ES-I3 (cell line): ENCODE measurements at regions not wholly inside any gene's neighbourhood (a gene's known extent, or its start where the extent isn't known, plus 50 kb on each side); places are given as distances from the start of the nearest gene placed in this dataset.
"Not testable (repeated sequence)": the region's sequence is repeated elsewhere in the genome, so short reads cannot be mapped to it uniquely, and the experiment has no call there.

Source experiments
- H3K36me3 ChIP-seq: 2 replicates; pipeline ENCODE4 v1.6.1; 2013; ENCODE audit warnings: mild to moderate bottlenecking, low read length, control low read depth, moderate library complexity; ENCODE audit not compliant: insufficient read depth
- H3K4me1 ChIP-seq: 2 replicates; pipeline ENCODE4 v1.6.1; 2013; ENCODE audit warnings: mild to moderate bottlenecking, control low read depth, low read length; ENCODE audit not compliant: insufficient read depth
- H3K9ac ChIP-seq: 2 replicates; pipeline ENCODE4 v1.6.1; 2013; ENCODE audit warnings: low read depth, mild to moderate bottlenecking, low read length, moderate library complexity
- H3K9me3 ChIP-seq: 2 replicates; pipeline ENCODE4 v1.6.1; 2013; ENCODE audit warnings: mild to moderate bottlenecking, low read length, moderate library complexity; ENCODE audit not compliant: control insufficient read depth, insufficient read depth

DNA sequence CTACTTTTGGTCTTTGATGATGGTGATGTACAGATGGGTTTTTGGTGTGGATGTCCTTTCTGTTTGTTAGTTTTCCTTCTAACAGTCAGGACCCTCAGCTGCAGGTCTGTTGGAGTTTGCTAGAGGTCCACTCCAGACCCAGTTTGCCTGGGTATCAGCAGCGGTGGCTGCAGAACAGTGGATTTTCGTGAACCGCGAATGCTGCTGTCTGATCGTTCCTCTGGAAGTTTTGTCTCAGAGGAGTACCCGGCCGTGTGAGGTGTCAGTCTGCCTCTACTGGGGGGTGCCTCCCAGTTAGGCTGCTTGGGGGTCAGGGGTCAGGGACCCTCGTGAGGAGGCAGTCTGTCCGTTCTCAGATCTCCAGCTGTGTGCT is 56.6 kb upstream of the TNFAIP8 start:
- not testable (repeated sequence) for H3K36me3 ChIP-seq, H3K9ac ChIP-seq, H3K9me3 ChIP-seq
- H3K4me1 ChIP-seq = peaks cover 13% of the 10 kb centered on the region

GRCh38 chr5:119299615-119300310 is 56.1 kb upstream of the TNFAIP8 start:
- Histone ChIP-seq H3K9ac (peak overlapping the region; percentile 33; the same call in 1 of the 2 replicates), H3K4me1 (peaks cover 17% of the 10 kb centered on the region)
- H3K36me3 ChIP-seq, H3K9me3 ChIP-seq: not testable (repeated sequence)

- no peaks in the 10 kb centered on the region for H3K36me3 ChIP-seq
Measured at GRCh38 chr5:119300311-119300670, 55.5 kb upstream of the TNFAIP8 start.

GRCh38 chr5:119301210-119301609 is 54.6 kb upstream of the TNFAIP8 start:
- H3K9me3 ChIP-seq = no peaks in the 10 kb centered on the region; the same call in 1 of the 2 replicates
- no peaks in the 10 kb centered on the region for H3K36me3 ChIP-seq
- H3K4me1 ChIP-seq = peaks cover 17% of the 10 kb centered on the region
- no peak overlapping the region for H3K9ac ChIP-seq

More at GRCh38 chr5:119300311-119300670, 55.5 kb upstream of the TNFAIP8 start:
- peaks cover 17% of the 10 kb centered on the region for H3K4me1 ChIP-seq
- H3K9me3 ChIP-seq = no peaks in the 10 kb centered on the region; the same call in 1 of the 2 replicates
- peak overlapping the region; percentile 33; the same call in 1 of the 2 replicates for H3K9ac ChIP-seq

GRCh38 chr5:119301906-119302305 is 53.9 kb upstream of the TNFAIP8 start:
- Histone ChIP-seq H3K4me1 (peaks cover 17% of the 10 kb centered on the region), H3K9me3 (no peaks in the 10 kb centered on the region; the same call in 1 of the 2 replicates), H3K9ac (no peak overlapping the region), H3K36me3 (no peaks in the 10 kb centered on the region)

DNA sequence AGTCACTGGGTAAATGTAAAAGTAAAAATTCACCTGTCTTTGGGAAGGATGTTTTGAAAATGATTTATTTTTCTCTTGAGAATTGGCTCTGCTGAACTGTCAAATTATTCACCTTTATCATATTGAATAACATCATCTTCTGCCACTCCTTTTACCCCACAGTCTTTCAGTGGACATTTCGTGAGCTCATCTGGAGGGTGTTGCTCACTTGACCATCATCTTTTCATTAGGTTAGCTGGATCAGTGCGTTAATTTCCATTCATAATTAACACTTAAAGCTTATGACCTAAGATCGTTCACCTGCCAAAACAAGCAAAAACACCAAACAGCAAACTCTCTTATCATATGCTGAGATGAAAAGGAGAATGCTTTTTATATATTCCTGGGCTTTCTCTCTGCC is 53.4 kb upstream of the TNFAIP8 start:
- Histone ChIP-seq H3K9me3 (no peaks in the 10 kb centered on the region; the same call in 1 of the 2 replicates), H3K36me3 (no peaks in the 10 kb centered on the region), H3K4me1 (peaks cover 17% of the 10 kb centered on the region), H3K9ac (no peak overlapping the region)

GRCh38 chr5:119302916-119303897 is 52.6 kb upstream of the TNFAIP8 start:
- no peak overlapping the region for H3K9ac ChIP-seq
- no peaks in the 10 kb centered on the region for H3K36me3 ChIP-seq
- H3K4me1 ChIP-seq = peaks cover 17% of the 10 kb centered on the region
- no peaks in the 10 kb centered on the region; the same call in 1 of the 2 replicates for H3K9me3 ChIP-seq

DNA sequence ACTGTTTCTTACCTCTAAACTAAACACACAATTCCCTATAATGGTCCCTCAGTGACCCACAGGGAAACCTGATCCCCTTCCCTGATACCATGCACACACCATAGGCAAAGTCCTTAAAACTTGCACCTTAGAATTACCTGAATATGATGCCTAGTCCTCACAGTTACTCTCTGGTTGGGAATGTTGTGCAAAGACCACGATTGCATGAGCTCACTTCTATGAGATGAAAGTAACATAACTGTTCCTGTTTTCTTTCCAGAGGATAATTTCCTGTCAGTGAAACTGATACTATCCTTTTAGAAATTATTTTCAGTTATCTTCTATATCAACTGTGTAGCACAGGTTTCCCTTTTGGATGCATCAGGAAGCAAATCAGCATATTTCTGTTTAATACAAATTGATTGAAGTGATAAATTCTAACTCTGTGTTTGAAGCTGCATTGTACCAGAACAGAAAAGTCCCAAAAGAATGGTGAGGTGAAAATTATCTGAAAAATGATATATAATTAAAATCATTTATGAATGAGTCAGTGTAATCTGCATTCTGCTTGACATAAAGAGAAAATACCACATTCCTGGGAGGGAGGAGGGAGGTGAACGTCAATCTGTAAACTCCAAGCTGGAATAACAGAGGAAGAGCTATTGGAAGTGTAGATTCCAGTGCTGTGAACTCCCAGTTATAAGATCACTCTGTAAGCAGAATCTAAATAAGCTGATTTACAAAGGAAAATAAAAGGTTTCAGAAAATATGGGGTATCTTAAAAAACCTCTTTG is 51.2 kb upstream of the TNFAIP8 start:
- peaks cover 19% of the 10 kb centered on the region for H3K4me1 ChIP-seq
- no peak overlapping the region for H3K9ac ChIP-seq
- no peaks in the 10 kb centered on the region for H3K36me3 ChIP-seq
- no peaks in the 10 kb centered on the region; the same call in 1 of the 2 replicates for H3K9me3 ChIP-seq
